ENCODE measurements at regions not wholly inside any gene's neighbourhood (a gene's known extent, or its start where the extent isn't known, plus 50 kb on each side); places are given as distances from the start of the nearest gene placed in this dataset.

DNA sequence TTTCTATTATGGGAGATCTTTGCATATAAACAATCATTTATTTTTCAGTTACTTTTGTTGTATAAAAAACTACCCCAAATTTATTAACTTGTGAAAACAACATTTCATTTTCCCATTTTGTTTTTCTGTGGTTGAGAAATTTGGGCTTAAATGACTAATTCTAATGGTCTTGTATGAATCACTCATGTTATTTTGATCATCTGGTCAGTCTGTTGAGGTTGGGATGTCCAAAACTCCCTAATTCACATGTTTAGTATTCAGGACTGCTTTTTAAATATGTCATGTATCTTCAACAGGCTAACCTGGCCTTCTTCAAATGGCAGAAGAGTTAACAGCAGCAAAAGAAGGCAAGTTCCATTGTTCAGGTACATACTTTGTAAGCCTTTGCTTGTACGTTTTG, 788.1 kb downstream of the TRIB2 start:
- intact Hi-C loops (cut with DNase I; ENCODE audit: low total_unique reads), result no loop called here
- Histone ChIP-seq H3K4me1 (no peaks in the 10 kb centered on the region), H3K27ac (no peak overlapping the region), H3K27me3 (no peaks in the 10 kb centered on the region), H3K4me3 (no peak overlapping the region), H3K36me3 (no peaks in the 10 kb centered on the region), H3K9me3 (no peaks in the 10 kb centered on the region)
- TF ChIP-seq, protein P1, sequence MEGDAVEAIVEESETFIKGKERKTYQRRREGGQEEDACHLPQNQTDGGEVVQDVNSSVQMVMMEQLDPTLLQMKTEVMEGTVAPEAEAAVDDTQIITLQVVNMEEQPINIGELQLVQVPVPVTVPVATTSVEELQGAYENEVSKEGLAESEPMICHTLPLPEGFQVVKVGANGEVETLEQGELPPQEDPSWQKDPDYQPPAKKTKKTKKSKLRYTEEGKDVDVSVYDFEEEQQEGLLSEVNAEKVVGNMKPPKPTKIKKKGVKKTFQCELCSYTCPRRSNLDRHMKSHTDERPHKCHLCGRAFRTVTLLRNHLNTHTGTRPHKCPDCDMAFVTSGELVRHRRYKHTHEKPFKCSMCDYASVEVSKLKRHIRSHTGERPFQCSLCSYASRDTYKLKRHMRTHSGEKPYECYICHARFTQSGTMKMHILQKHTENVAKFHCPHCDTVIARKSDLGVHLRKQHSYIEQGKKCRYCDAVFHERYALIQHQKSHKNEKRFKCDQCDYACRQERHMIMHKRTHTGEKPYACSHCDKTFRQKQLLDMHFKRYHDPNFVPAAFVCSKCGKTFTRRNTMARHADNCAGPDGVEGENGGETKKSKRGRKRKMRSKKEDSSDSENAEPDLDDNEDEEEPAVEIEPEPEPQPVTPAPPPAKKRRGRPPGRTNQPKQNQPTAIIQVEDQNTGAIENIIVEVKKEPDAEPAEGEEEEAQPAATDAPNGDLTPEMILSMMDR (IDR thresholded peaks at IDR 0.05), result no peak
- DNase-seq, result no peak

DNA sequence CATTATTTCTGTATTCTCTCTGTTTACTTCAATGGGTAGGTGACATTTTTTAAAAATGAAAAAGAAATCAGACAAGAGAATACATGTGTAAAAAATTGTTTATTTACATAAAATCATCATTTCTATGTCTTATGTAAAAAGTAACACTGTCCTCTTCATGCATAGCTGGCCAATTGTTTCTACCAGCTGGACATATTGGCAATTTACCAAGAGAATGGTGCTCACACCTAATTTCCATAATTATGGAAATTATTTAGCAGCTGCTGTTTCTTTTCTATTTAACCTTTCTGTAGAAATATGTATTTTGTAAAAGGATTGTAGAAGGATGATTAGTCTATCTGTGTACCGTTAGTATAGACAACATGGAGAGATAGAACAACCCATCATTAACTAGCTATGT, 791.9 kb downstream of the TRIB2 start:
- Histone ChIP-seq H3K36me3 (no peaks in the 10 kb centered on the region), H3K9me3 (no peaks in the 10 kb centered on the region), H3K4me1 (no peaks in the 10 kb centered on the region), H3K4me3 (no peak overlapping the region), H3K27me3 (no peaks in the 10 kb centered on the region), H3K27ac (no peak overlapping the region)
- DNase-seq, result no peak
- TF ChIP-seq, protein P1 (IDR thresholded peaks at IDR 0.05), result no peak
- intact Hi-C loops (cut with DNase I; ENCODE audit: low total_unique reads), result no loop called here

GRCh38 chr2:13515254-13515653, 798.5 kb downstream of the TRIB2 start:
- Histone ChIP-seq H3K27me3 (no peaks in the 10 kb centered on the region), H3K27ac (no peak overlapping the region), H3K4me3 (no peak overlapping the region), H3K4me1 (no peaks in the 10 kb centered on the region), H3K36me3 (no peaks in the 10 kb centered on the region), H3K9me3 (no peaks in the 10 kb centered on the region)
- TF ChIP-seq, protein P1 (IDR thresholded peaks at IDR 0.05), result no peak
- no peak for DNase-seq
- intact Hi-C loops (cut with DNase I; ENCODE audit: low total_unique reads), result no loop called here

- Histone ChIP-seq H3K4me1 (no peaks in the 10 kb centered on the region), H3K9me3 (no peaks in the 10 kb centered on the region), H3K27ac (no peak overlapping the region), H3K27me3 (no peaks in the 10 kb centered on the region), H3K36me3 (no peaks in the 10 kb centered on the region), H3K4me3 (no peak overlapping the region)
- TF ChIP-seq, protein P1 (IDR thresholded peaks at IDR 0.05), result no peak
- no peak for DNase-seq
- intact Hi-C loops (cut with DNase I; ENCODE audit: low total_unique reads), result no loop called here
Observed at GRCh38 chr2:13522096-13522495, 805.4 kb downstream of the TRIB2 start.

- DNase-seq, result no peak
- TF ChIP-seq, protein P1 (IDR thresholded peaks at IDR 0.05), result no peak
- Histone ChIP-seq H3K27me3 (no peaks in the 10 kb centered on the region), H3K27ac (no peak overlapping the region), H3K4me1 (no peaks in the 10 kb centered on the region), H3K4me3 (no peak overlapping the region), H3K9me3 (no peaks in the 10 kb centered on the region), H3K36me3 (no peaks in the 10 kb centered on the region)
- intact Hi-C loops (cut with DNase I; ENCODE audit: low total_unique reads), result no loop called here
Observed at GRCh38 chr2:13522917-13523821, 806.4 kb downstream of the TRIB2 start.

Data from tibial artery (tissue), 4 donors.